ENCODE measurements at regions not wholly inside any gene's neighbourhood (a gene's known extent, or its start where the extent isn't known, plus 50 kb on each side); places are given as distances from the start of the nearest gene placed in this dataset.

GRCh38 chr18:77365667-77366066 is 116.0 kb downstream of the GALR1 start:
- TF ChIP-seq SIN3A (IDR thresholded peaks at IDR 0.05; ENCODE audit: borderline replicate concordance, insufficient read depth, low read length) (no peak), FOXP2 (optimal IDR thresholded peaks at IDR 0.05; ENCODE audit: borderline replicate concordance, extremely low read depth, extremely low read length, insufficient read depth) (no peak), TAF1 (IDR thresholded peaks at IDR 0.05; ENCODE audit: borderline replicate concordance, insufficient read depth, low read length) (no peak), POLR2AphosphoS5 (IDR thresholded peaks at IDR 0.05; ENCODE audit: low read depth, low read length) (no peak)
- TF ChIP-seq, protein P1, sequence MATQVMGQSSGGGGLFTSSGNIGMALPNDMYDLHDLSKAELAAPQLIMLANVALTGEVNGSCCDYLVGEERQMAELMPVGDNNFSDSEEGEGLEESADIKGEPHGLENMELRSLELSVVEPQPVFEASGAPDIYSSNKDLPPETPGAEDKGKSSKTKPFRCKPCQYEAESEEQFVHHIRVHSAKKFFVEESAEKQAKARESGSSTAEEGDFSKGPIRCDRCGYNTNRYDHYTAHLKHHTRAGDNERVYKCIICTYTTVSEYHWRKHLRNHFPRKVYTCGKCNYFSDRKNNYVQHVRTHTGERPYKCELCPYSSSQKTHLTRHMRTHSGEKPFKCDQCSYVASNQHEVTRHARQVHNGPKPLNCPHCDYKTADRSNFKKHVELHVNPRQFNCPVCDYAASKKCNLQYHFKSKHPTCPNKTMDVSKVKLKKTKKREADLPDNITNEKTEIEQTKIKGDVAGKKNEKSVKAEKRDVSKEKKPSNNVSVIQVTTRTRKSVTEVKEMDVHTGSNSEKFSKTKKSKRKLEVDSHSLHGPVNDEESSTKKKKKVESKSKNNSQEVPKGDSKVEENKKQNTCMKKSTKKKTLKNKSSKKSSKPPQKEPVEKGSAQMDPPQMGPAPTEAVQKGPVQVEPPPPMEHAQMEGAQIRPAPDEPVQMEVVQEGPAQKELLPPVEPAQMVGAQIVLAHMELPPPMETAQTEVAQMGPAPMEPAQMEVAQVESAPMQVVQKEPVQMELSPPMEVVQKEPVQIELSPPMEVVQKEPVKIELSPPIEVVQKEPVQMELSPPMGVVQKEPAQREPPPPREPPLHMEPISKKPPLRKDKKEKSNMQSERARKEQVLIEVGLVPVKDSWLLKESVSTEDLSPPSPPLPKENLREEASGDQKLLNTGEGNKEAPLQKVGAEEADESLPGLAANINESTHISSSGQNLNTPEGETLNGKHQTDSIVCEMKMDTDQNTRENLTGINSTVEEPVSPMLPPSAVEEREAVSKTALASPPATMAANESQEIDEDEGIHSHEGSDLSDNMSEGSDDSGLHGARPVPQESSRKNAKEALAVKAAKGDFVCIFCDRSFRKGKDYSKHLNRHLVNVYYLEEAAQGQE (IDR thresholded peaks at IDR 0.05; ENCODE audit: insufficient read depth in 1 of 2, low read depth in 2 of 2, low read length in 2 of 2): no peak

DNA sequence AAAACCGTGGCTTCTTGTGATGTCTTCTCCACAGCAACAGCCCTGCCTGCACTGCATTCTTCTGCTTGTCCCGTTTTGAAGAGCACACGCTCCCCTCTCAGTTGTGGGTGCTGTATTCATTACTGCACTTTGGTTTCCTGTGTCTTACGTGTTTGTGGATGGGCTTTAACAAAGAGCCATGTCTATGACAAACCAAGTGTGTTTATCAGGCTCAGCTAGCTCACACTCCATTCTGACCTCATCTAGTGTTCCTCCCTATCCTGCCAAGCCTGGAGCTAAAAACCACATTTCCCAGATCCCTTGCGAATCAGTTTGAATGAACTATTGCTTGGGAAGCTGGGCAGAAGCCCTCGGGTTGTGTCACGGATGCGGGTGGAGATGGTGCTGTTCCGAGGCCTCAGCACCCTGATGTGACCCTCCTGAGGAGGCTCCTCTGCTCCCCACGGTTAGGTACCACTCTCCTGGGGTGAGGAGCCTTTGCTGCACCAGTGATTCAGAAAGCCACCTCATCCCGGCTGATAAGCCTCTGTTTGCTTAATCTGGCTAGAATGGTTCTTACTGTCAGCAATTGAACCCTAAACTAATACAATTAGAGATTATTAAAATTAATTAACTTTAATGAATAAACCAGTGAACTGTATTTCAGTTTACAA is 116.5 kb downstream of the GALR1 start:
- TF ChIP-seq POLR2AphosphoS5 (IDR thresholded peaks at IDR 0.05; ENCODE audit: low read depth, low read length) (no peak), SIN3A (IDR thresholded peaks at IDR 0.05; ENCODE audit: borderline replicate concordance, insufficient read depth, low read length) (no peak), TAF1 (IDR thresholded peaks at IDR 0.05; ENCODE audit: borderline replicate concordance, insufficient read depth, low read length) (no peak), FOXP2 (optimal IDR thresholded peaks at IDR 0.05; ENCODE audit: borderline replicate concordance, extremely low read depth, extremely low read length, insufficient read depth) (no peak)
- TF ChIP-seq, protein P1 (IDR thresholded peaks at IDR 0.05; ENCODE audit: insufficient read depth in 1 of 2, low read depth in 2 of 2, low read length in 2 of 2): no peak

- no peak for TF ChIP-seq FOXP2 (optimal IDR thresholded peaks at IDR 0.05; ENCODE audit: borderline replicate concordance, extremely low read depth, extremely low read length, insufficient read depth)
- no peak for TF ChIP-seq SIN3A (IDR thresholded peaks at IDR 0.05; ENCODE audit: borderline replicate concordance, insufficient read depth, low read length)
- TF ChIP-seq, protein P1 (IDR thresholded peaks at IDR 0.05; ENCODE audit: insufficient read depth in 1 of 2, low read depth in 2 of 2, low read length in 2 of 2): no peak
- TF ChIP-seq POLR2AphosphoS5 (IDR thresholded peaks at IDR 0.05; ENCODE audit: low read depth, low read length): no peak
- TF ChIP-seq TAF1 (IDR thresholded peaks at IDR 0.05; ENCODE audit: borderline replicate concordance, insufficient read depth, low read length): no peak
Observed at GRCh38 chr18:77366720-77367641, 117.3 kb downstream of the GALR1 start.

DNA sequence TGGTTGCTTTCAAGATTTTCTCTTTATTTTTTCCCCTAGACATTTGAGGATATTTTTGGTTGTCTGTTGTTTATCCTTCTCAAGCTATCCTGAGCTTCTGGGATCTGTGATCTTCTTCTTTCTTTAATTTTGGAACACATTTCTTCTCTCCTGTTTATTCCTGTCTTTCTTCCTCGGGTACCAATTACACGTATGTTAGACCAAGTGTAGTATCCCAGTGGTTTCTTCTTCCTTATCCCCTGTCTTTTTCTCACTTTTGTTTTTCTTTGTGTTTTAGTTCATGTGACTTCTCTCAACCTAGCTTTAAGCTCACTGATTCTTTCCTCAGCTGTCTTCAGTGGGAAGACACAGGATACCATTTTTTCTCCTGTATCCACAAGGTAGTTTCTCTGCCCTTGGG is 120.0 kb downstream of the GALR1 start:
- TF ChIP-seq FOXP2 (optimal IDR thresholded peaks at IDR 0.05; ENCODE audit: borderline replicate concordance, extremely low read depth, extremely low read length, insufficient read depth) (no peak), POLR2AphosphoS5 (IDR thresholded peaks at IDR 0.05; ENCODE audit: low read depth, low read length) (no peak), TAF1 (IDR thresholded peaks at IDR 0.05; ENCODE audit: borderline replicate concordance, insufficient read depth, low read length) (no peak), SIN3A (IDR thresholded peaks at IDR 0.05; ENCODE audit: borderline replicate concordance, insufficient read depth, low read length) (no peak)
- TF ChIP-seq, protein P1 (IDR thresholded peaks at IDR 0.05; ENCODE audit: insufficient read depth in 1 of 2, low read depth in 2 of 2, low read length in 2 of 2): no peak
